ENCODE measurements at regions not wholly inside any gene's neighbourhood (a gene's known extent, or its start where the extent isn't known, plus 50 kb on each side); places are given as distances from the start of the nearest gene placed in this dataset.

- DNase-seq (ENCODE audit: low spot score) = no peak
- intact Hi-C loops (cut with micrococcal nuclease; ENCODE audit: unreplicated experiment) = no loop called here
- no TSS peak for BruUV-seq (replicated peaks)
- no peaks in the 10 kb centered on the region for H3K9me2 ChIP-seq (ENCODE audit: insufficient read depth, low read length)
- H3K36me3 ChIP-seq (ENCODE audit: insufficient read depth, low read length) = no peaks in the 10 kb centered on the region
- no peaks in the 10 kb centered on the region for H4K20me1 ChIP-seq (ENCODE audit: insufficient read depth, low read length)
- TF ChIP-seq, protein P1, sequence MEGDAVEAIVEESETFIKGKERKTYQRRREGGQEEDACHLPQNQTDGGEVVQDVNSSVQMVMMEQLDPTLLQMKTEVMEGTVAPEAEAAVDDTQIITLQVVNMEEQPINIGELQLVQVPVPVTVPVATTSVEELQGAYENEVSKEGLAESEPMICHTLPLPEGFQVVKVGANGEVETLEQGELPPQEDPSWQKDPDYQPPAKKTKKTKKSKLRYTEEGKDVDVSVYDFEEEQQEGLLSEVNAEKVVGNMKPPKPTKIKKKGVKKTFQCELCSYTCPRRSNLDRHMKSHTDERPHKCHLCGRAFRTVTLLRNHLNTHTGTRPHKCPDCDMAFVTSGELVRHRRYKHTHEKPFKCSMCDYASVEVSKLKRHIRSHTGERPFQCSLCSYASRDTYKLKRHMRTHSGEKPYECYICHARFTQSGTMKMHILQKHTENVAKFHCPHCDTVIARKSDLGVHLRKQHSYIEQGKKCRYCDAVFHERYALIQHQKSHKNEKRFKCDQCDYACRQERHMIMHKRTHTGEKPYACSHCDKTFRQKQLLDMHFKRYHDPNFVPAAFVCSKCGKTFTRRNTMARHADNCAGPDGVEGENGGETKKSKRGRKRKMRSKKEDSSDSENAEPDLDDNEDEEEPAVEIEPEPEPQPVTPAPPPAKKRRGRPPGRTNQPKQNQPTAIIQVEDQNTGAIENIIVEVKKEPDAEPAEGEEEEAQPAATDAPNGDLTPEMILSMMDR (conservative IDR thresholded peaks at IDR 0.05; ENCODE audit: low read length) = no peak
- no peak for TF ChIP-seq EZH2phosphoT487 (IDR thresholded peaks at IDR 0.05; ENCODE audit: borderline replicate concordance, low read depth, low read length)
- H2AFZ ChIP-seq (ENCODE audit: low read length) = no peak overlapping the region
- H3K27ac ChIP-seq (ENCODE audit: low read depth, low read length, poor library complexity, severe bottlenecking) = no peak overlapping the region
- no peaks in the 10 kb centered on the region for H3K4me1 ChIP-seq (ENCODE audit: insufficient read depth, low read length, poor library complexity, severe bottlenecking)
- no peaks in the 10 kb centered on the region for H3K9me3 ChIP-seq (ENCODE audit: low read length)
- H3K79me2 ChIP-seq (ENCODE audit: insufficient read depth, low read depth, low read length) = no peaks in the 10 kb centered on the region
- no peak overlapping the region for H3K4me3 ChIP-seq (ENCODE audit: low read depth, low read length, poor library complexity, severe bottlenecking)
- ChIA-PET CTCF (ENCODE audit: unreplicated experiment) (no interaction called here), POLR2A (interaction anchor here (1.5 kb wide), 1 partner anchor 12 kb away, joined by 4 read pairs; no protein-coding TSS in a partner anchor)
- no peak overlapping the region for H3K4me2 ChIP-seq (ENCODE audit: low read length)
These were observed 86.9 kb downstream of the TRIB2 start for GRCh38 chr2:12803607-12804006.

- Histone ChIP-seq H3K36me3 (ENCODE audit: insufficient read depth, low read length) (no peaks in the 10 kb centered on the region), H3K79me2 (ENCODE audit: insufficient read depth, low read depth, low read length) (no peaks in the 10 kb centered on the region), H3K4me2 (ENCODE audit: low read length) (no peak overlapping the region), H3K27ac (ENCODE audit: low read depth, low read length, poor library complexity, severe bottlenecking) (no peak overlapping the region), H3K4me3 (ENCODE audit: low read depth, low read length, poor library complexity, severe bottlenecking) (no peak overlapping the region), H3K9me3 (ENCODE audit: low read length) (no peaks in the 10 kb centered on the region), H2AFZ (ENCODE audit: low read length) (no peak overlapping the region), H3K9me2 (ENCODE audit: insufficient read depth, low read length) (no peaks in the 10 kb centered on the region), H3K4me1 (ENCODE audit: insufficient read depth, low read length, poor library complexity, severe bottlenecking) (no peaks in the 10 kb centered on the region), H4K20me1 (ENCODE audit: insufficient read depth, low read length) (no peaks in the 10 kb centered on the region)
- POLR2A ChIA-PET = interaction anchor here (0.9 kb wide), 1 partner anchor 106 kb away, joined by 3 read pairs; no protein-coding TSS in a partner anchor
- CTCF ChIA-PET (ENCODE audit: unreplicated experiment) = no interaction called here
- intact Hi-C loops (cut with micrococcal nuclease; ENCODE audit: unreplicated experiment) = no loop called here
- no TSS peak for BruUV-seq (replicated peaks)
- TF ChIP-seq EZH2phosphoT487 (IDR thresholded peaks at IDR 0.05; ENCODE audit: borderline replicate concordance, low read depth, low read length) = no peak
- TF ChIP-seq, protein P1 (conservative IDR thresholded peaks at IDR 0.05; ENCODE audit: low read length) = no peak
- no peak for DNase-seq (ENCODE audit: low spot score)
These were observed 87.5 kb downstream of the TRIB2 start for GRCh38 chr2:12804091-12804856.

- intact Hi-C loops (cut with micrococcal nuclease; ENCODE audit: unreplicated experiment) = no loop called here
- Histone ChIP-seq H3K4me3 (ENCODE audit: low read depth, low read length, poor library complexity, severe bottlenecking) (no peak overlapping the region), H3K9me3 (ENCODE audit: low read length) (no peaks in the 10 kb centered on the region), H3K36me3 (ENCODE audit: insufficient read depth, low read length) (no peaks in the 10 kb centered on the region), H3K79me2 (ENCODE audit: insufficient read depth, low read depth, low read length) (no peaks in the 10 kb centered on the region), H2AFZ (ENCODE audit: low read length) (no peak overlapping the region), H3K27ac (ENCODE audit: low read depth, low read length, poor library complexity, severe bottlenecking) (no peak overlapping the region), H3K4me1 (ENCODE audit: insufficient read depth, low read length, poor library complexity, severe bottlenecking) (no peaks in the 10 kb centered on the region), H4K20me1 (ENCODE audit: insufficient read depth, low read length) (no peaks in the 10 kb centered on the region), H3K9me2 (ENCODE audit: insufficient read depth, low read length) (no peaks in the 10 kb centered on the region), H3K4me2 (ENCODE audit: low read length) (no peak overlapping the region)
- POLR2A ChIA-PET = interaction anchor here (0.9 kb wide), 1 partner anchor 105 kb away, joined by 3 read pairs; no protein-coding TSS in a partner anchor
- no peak for TF ChIP-seq EZH2phosphoT487 (IDR thresholded peaks at IDR 0.05; ENCODE audit: borderline replicate concordance, low read depth, low read length)
- TF ChIP-seq, protein P1 (conservative IDR thresholded peaks at IDR 0.05; ENCODE audit: low read length) = no peak
- CTCF ChIA-PET (ENCODE audit: unreplicated experiment) = no interaction called here
- BruUV-seq (replicated peaks) = no TSS peak
- DNase-seq (ENCODE audit: low spot score) = no peak
These were observed 88.3 kb downstream of the TRIB2 start for GRCh38 chr2:12805033-12805432.
